GM21786 (cell line): ENCODE measurements at regions not wholly inside any gene's neighbourhood (a gene's known extent, or its start where the extent isn't known, plus 50 kb on each side); places are given as distances from the start of the nearest gene placed in this dataset.

ENCODE experiments used
- ATAC-seq: cut with Tn5 transposase; IDR thresholded peaks from one replicate; pipeline ENCODE4 v1.9.1; 2021; ENCODE audit not compliant: unreplicated experiment

DNA sequence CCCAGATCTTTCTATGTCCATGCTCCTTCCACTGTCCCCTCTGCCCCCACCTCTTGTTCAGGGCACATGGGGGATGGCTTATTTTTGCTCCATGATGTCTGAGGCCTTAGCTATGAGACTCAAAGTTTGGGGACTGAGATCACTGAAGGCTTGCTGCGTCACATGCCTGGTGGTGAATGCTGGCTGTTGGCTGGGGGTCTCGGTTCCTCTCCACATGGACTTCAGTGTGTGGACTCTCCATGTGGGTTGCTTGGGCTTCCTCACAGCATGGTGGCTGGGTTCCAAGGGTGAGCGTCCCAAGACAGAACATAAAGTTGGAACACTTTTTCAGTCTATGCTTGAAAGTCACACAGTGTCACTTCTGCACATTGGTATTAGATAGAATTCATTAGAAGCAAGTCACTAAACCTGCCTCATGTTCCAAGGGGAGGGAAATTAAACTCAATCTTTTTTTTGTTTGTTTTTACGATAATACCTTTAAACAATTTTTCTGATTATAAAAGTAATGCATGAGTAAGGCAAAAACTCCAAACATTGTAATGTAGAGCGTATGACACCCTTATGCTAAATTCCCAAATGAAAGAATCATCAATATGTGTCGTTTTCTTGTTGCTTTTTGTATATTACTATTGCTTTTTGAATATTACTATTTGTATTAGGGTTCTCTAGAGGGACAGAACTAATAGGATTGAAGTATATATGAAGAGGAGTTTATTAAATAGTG lies 111.7 kb downstream of the MYCN start:
- ATAC-seq, result no peak

DNA sequence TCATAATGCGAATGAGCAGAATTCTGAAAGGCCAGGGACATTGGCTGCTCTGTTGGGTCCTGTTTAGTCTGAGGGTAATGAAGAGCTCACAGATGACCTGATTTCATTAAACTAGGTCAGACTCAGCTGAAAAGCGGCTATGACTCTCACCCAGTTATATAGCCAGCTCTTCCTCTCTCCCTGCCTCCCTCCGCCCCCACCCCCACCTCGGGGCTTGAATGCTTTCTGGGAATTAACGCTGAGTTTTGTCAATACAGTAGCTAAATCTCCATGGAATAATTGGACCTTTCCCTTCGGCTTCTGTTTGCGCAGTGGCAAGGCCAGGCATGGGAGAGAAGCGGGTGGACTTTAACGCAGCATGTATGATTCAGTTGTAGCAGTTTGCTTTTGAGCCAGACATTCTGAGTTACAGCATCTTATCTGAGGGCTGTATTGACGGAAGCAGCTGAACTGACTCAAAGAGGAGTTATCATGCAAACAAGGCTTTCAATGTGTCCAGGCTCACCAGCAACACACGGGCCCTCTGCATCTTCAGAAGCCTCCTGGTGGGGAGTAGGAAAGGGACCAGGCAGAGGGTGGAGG lies 110.6 kb downstream of the MYCN start:
- no peak for ATAC-seq

DNA sequence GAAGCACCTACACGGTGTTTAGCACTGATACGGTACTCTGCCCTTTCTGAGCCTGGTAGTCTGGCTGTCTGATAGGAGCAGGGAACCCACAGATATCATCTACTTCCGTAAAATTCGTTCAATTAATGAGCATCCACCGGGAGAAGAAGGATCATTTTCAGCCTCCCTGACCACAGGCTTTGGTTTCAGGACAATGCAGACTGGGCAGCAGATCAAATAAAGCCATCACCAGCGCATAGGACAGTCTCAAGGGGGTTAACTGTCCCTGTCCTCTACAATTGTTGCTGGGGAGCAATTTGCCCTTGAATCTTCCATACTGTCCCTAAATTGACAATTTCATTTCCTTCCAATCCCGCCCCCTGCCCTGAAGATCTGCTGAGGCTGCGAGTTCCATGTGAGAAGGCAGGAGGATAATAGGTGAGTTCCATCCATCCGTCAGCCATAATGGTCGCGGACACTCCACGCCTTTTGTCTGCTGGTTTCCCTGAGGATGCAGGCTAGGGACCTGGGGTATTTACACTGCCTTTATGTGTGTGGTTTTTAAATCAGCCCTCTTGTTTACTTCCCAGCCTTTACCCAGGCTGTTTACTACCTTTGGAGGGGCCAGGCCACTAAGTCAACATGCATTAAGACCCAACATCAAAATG lies 110.0 kb downstream of the MYCN start:
- ATAC-seq, result no peak

DNA sequence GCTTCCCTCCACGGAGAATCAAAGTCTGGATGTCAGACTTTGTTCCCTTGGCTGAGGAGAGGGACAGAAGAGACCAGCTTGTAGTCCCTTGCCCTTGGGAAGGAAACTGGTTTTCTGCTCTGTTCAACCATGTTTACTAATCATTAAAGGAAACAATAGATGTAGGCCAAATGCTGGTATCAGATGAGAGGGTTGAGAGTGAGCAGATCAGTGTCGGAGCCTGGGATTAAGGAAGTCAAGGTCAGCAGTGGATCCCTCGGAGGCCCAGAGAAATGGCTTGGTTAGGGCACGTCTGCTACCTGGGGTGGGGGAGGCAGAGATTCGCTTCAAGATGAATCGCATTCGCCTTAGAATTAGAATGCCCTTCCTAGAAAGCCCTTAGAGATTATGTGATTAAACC lies 109.1 kb downstream of the MYCN start:
- no peak for ATAC-seq

DNA sequence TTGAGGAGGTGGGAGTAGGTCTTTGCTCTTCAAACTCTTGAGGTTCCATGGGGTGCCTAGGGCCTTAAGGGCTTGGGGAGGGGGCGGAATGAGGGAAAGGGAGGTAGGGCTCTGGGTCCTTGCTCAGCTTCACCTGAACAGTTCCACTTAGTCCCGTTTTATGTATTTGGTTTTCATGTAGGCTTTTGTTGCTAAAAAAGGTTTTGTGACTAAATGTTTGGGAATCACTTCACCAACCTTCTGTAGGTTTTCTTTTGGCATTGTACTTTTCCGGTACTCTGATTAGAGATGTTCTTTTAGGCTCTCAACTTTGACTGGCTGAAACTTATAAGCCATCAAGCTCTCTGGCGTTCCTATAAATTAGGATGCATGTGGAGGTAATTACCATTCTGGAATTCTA lies 108.1 kb downstream of the MYCN start:
- ATAC-seq, result no peak

DNA sequence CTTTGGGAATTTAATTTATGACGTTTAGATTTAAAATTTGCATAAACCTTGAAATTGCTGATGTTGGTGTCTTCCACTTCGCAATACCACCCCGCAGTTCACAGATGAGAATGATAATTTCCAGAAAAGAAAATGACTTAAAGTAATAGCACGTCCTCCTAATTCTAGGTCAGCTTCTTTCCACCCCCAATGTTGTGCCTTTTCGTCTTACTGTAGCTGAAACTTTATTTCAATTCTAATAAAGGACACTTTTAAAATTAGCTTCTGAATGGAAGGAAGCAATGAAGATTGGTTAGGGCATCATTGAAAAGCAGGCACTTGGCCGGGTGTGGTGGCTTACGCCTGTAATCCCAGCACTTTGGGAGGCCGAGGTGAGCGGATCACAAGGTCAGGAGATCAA lies 107.4 kb downstream of the MYCN start:
- ATAC-seq, result no peak

DNA sequence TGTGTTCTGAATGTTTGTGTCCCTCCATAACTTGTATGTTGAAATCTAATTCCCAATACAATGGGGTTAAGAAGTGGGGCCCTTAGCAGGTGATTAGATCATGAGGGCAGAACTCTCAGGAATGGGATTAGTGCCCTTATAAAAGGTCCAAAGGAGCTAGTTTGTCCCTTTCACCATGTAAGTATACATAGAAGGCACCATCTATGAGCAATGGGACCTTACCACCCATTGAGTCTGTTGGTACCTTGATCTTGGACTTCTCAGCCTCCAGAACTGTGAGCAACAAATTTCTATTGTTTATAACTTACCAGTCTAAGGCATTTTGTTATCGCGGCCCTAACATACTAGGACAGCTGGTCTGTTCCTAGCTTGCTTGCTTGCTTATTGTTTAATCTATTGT lies 106.3 kb downstream of the MYCN start:
- no peak for ATAC-seq

DNA sequence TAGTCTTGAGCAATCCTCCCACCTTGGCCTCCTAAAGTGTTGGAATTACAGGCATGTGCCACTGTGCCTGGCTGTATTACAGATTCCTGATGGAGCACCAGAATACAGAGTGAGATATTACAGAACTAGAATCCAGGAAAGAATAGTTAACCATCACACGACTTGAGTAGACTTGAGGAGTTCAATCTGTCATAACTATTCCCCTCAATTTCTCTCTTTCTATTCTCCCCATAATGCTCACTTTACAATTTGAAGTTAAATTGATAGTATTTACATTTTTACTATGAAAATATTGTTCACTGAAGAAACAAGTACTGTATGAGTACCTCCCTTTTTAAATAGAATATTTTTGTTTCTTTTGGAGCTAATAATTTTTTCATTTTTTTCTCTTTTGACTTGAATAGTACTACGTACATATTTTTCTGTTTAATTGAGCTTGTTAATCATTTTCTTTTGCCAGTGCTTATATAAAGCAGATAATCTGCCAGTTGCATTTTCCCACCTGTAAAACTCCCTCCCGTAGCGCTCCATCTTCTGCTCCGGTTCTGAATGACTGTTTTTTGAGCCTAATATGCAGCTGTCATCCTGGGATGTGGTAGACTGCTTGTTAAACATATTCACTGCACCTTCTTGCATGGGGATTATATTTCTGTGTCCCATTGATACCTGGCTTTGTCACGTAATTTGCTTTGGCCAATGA lies 105.5 kb downstream of the MYCN start:
- no peak for ATAC-seq

DNA sequence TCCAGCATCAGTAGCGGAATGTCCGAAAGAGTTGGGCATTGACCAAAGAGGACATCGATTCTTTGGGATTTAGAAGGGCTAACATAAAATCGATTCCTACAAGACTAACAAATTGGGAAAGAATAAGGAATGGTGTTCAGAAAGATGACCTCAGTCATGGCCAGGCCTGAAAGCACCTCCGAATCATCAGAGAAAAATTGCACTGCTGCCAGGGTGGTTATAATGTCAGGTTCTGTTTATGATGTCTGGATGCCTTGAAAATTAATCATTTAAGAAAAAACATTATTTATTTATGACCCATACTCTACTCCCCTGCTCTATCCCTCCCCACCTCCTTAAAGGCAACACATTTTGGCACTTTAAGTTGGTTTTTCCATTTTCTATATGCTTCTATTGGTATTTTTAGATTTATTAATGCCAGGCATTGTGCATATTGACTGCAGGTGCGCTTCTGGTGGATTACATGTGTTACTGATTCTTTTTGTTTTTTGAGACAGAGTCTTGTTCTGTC lies 104.7 kb downstream of the MYCN start:
- no peak for ATAC-seq

DNA sequence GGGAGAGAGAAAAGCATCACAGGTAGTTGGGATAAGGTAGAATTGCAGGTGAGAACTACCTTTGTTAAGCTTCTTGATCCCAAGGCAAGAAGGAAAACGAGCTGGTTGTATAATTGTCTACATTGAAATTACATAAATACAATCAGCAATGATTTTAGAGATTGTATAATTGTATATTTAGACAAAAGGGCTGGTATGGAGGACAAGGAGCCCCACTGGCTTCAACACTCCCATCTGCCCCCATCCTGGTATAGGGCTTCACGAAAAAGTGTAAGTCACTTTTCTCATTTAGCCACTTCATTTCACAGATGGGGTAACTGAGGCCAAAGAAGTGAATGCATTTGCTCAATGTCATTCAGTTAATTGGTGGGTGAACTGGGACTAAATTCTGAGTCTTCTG lies 103.3 kb downstream of the MYCN start:
- no peak for ATAC-seq

DNA sequence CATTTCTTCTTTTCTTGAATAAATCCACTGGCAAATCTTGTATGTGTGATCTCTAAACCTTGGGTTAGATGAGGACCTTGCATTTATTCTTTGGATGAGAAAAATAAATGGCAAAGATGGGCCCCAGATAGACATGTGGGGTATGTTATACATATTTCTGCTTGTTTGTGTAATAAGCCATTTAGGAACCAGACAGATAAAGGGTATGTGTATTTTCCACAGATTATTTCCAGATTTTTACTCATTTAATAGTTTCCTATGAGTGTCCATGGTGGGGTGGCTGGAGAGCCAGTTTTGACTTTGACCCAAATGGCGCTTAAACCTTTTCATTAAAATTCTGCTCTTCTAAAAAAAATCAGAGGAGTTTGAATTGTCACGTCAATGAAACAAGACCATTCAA lies 102.8 kb downstream of the MYCN start:
- no peak for ATAC-seq

DNA sequence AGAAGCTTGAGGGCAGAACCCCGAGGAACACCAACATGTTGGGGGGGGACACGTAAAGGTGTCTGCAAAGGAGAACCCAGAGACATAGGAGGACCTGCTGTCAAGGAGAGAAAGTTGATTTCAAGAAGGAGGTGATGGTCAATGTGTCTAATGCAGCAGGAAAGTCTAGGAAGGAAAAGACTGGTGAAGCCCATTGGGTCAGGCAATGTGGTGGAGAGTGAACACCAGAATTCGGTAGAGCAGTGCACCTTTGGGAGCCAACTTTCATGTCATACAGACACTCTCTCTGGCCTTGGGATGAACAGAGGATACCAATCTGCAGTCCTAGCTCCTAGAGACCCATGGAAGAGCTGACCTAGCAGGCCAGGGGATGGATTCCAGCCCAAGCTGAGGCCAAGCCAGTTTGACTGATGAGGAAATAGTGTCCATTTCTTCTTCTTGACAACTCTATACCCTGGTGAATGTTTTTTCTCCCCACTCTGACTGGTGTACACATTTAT lies 101.9 kb downstream of the MYCN start:
- ATAC-seq, result no peak

DNA sequence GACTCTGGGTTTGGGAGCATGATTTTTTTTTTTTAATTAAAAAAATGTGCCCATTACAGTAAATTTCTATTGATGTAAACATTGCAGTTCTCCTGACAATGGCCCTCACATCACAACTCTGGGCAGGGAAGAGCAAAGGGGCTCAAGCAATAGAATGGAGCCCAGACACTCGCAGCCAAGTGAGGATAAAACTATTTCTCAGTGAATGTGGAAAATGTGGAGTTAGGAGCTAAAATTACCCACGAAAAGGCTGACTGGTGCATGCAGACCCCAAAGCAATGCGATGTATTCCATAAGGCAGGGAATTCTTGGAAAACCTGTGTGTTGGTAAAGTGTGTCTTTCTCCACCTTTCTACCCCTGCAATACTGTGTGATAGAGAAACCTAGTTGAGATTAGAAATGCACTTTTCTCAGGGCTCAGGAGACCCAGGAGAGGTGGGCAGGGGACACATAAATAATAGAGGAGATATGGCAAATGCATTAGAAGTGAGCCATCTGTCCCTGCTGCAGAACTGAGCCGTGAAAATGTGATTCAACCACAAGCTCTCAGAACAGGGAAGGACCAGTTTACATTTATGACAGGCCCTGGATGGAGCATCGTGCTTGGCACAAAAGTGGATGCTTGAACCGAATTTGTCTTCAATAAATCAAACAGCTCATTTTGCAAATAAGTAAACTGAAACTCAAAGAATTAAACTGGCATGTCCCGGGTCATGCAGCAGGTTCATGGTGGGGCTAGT lies 100.1 kb downstream of the MYCN start:
- ATAC-seq, result no peak

DNA sequence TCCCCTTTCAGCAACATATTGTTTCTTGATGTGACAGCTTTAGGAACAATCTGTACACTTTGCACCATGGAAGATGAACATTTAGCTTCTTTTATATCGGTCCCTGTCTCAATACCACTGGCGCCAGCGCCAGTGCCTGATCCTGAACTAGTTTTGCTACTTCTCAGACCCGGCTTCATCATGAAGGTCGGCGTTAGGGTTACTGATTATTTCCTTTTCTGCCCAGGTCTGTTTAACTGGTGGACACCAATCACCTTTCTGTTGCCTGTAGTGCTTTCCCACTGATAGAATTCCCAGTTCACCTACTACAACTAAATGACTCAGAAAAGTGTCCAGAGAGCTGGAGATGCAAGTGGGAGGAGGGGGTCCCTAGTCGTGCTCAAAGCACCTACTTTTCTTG lies 99.5 kb downstream of the MYCN start:
- ATAC-seq, result no peak

DNA sequence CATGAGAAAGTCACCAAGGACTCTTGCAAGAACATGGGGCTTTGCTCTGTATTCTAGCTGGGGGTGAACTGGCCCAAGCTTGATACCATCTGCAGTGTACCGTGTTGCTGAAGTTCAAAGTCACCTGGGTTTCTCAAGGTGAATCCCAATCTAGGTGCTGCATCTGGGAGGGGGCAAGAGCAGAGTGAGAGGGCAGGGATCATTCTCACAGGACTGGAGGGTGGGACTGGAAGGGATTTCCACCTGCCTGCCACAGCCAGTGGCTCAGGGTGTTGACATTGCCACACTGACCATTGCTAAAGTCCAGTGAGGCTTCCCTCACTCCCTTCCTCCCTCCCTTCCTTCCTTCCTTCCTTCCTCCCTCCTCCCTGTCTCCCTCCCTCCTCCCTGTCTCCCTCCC lies 98.7 kb downstream of the MYCN start:
- no peak for ATAC-seq

DNA sequence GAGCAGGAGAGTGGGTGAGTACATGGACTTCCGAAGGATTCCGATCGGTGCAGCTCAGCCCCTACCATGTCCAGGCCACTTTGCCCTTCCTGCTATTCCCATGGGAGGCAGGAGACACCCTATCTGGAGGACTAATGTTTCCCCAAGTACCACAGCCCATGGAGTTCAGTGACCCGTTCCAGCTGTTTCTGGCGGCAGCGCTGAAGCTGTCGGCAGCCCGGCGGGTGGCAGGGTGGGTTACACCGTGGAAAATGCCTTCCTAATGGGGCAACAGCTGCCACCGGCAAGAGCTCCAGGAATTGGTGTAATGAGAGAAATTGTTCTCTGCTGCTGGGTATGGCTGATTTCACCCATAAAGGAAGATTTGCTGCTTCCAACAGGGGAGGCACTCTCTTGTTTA lies 98.3 kb downstream of the MYCN start:
- no peak for ATAC-seq

DNA sequence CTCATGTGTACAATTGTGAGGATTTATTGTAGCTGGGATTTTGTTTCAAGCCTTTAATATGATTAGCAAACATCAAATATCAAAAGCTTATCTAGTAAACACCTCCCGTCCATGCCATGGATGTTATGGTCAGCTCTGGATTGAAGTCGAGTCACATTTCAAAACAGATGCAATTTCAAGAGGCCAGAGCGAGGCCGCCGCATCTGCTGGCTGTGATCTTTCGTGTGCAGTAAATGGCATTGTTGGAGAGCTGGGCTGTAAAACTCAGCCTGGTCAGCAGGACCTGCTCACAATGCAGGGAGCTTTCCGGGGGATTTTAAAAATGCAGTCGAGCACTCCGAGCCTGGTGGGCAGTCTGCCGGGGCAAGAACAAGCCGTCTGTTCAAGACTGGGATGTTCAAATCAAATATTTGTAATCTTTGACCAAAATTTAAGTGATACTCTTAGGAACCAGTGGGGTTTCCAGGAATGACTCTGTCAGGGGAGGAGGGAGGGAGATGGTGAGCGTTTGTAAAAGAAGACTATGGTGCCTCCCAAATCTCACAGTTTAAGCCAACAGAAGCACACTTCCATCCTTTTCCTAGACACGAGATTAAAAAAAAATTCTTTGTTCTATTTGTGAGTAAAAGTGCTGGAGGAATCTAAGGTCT lies 97.6 kb downstream of the MYCN start:
- ATAC-seq, result no peak

DNA sequence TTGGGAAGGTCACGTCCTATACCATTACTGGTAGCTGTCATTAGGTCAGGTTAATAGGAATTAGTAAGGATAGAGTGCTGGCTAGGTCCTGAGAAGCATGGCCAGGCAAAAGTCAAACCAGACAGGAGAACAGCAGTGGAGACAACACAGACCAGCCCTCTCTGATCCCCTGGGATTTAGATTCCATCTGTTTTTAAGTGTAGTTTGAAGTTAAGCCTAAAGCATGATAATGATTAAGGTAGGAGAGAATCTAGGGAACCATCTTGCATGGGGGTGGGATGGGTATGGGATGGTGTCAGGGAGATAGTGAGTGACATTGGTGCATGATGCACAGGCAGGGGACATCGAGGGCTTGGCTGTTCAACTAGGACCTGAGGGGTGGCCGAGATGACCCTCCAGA lies 96.6 kb downstream of the MYCN start:
- ATAC-seq, result no peak

DNA sequence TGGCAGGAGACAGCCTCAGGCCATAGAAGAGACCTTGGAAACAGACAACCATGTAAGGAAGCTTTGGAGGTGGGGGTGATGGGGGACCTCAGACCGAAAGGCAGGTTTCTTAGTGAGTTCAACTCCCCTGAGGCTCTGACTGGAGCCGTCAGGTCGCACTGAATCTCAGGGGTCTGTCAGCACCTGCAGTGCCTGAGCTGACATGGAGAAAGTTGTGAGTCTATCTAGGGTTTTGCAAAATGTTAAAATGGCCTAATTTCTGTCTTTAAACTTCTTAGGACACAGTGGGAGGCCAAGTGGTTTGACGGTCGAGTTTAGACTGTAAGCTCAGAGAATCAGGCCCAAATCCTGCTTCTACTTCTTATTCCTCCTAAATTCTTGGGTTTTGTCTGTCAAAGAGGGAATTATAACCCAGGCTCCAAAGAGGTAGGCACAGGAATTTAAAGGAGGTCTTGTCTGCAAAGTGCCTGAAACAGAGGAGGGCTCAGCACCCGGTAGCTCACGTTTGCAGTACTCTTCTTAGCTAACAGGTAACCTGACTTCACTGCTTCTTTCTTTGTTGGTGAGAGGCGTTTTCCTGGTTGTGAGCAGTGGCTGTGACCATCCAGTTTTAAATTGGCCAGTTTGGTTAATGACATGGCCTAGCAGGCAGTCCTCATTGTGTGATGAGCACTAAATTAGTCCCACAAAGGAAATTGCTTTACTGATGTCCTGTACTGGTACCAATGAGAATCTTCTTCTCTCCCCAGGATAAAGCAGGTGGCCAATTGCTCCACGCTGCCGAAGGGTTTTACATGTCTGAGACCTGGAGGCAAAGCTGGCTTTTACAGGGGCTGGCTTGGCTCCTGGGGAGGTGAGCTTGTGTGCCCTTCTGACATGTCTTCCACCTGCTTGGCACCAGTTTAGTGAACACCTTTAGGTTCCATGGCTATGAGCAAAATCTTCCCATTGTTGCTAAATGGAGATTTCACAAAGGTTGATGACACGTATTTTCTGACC lies 95.7 kb downstream of the MYCN start:
- ATAC-seq, result no peak
